ENCODE measurements at regions not wholly inside any gene's neighbourhood (a gene's known extent, or its start where the extent isn't known, plus 50 kb on each side); places are given as distances from the start of the nearest gene placed in this dataset.

DNA sequence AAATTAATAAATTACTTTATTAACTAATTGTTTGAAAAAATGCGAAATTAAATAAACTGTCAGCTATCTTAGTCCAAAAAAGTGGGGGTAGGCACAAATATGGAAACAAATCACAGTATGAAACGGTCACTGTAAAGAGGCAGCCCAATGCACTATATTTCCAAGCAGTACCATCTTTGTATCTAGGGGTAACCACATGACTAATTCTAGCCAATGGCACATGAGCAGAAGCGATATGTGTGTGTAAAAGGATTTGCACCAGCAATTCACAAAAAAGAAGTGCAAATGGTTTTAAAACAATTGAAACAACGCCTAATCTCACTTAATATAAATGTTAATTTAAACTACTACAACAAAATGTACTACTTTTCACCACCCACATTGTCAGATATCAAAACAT lies 129.5 kb upstream of the PRNP start:
- no peak for DNase-seq (ENCODE audit: low read depth)

DNA sequence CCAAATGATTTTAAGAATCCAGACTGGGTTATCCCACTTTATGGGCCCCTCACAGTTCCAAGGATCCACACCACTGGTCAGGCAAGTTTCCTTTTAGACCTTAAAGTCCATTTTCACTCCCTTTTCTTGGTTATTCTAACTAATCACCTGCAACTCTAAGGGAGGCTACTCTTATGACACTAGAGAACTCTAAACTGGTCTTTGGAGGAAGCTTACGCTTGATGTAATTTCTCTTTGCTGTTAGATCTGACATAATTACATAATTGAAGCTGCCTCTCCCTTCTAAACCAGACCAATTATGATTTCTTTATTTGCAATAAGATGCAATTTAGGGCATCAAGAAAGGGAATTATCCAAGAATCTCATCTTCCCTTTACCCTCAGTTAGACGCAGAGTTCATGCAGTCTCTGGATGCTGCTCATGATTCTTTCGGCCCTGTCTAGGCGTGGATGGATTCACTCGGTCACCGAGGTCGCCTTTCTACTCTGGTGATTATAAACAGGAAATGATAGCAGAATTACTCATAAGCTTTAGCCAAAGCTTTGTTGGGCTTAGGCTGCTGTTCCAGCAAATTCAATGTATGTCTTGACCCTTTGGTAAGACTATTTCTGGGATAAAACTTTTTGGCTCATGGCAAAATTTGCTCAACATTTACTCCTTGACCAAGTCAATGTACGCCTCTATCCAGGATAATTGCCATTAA lies 130.9 kb upstream of the PRNP start:
- peak; percentile 93 for DNase-seq (ENCODE audit: low read depth)

- no peak for DNase-seq (ENCODE audit: low read depth)
Measured at GRCh38 chr20:4554346-4554745, 131.9 kb upstream of the PRNP start.

GRCh38 chr20:4552075-4552640 lies 134.1 kb upstream of the PRNP start:
- peak; percentile 56 for DNase-seq (ENCODE audit: low read depth)

DNA sequence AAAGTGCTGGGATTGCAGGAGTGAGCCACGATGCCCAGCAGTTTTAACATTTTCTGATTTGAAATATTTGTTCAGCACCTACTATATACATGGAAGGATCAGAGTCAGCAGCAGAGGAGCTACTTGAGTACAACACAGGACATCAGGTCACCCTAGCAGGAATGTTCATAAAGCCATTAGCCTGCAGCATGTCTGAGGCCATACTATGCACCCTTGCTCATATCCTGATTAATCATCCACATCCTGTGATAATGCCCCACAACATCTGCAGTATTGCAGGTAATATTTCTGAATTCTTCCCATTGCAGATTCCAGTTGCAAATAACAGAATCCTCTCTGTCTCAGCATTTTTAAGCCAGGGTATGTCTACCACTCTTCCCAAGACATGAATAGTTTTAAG lies 135.5 kb upstream of the PRNP start:
- DNase-seq (ENCODE audit: low read depth), result peak; percentile 64

- DNase-seq (ENCODE audit: low read depth), result peak; percentile 36
Measured at GRCh38 chr20:4549711-4550259, 136.5 kb upstream of the PRNP start.

GRCh38 chr20:4548552-4548951 lies 137.7 kb upstream of the PRNP start:
- no peak for DNase-seq (ENCODE audit: low read depth)

GRCh38 chr20:4546786-4547185 lies 139.5 kb upstream of the PRNP start:
- peak; percentile 94 for DNase-seq (ENCODE audit: low read depth)

- no peak for DNase-seq (ENCODE audit: low read depth)
Measured at GRCh38 chr20:4546342-4546741, 139.9 kb upstream of the PRNP start.

GRCh38 chr20:4545526-4545925 lies 140.7 kb upstream of the PRNP start:
- DNase-seq (ENCODE audit: low read depth), result peak; percentile 59

GRCh38 chr20:4544765-4545164 lies 141.5 kb upstream of the PRNP start:
- peak; percentile 85 for DNase-seq (ENCODE audit: low read depth)

- DNase-seq (ENCODE audit: low read depth), result no peak
Measured at GRCh38 chr20:4542270-4542669, 144.0 kb upstream of the PRNP start.

- DNase-seq (ENCODE audit: low read depth), result no peak
Measured at GRCh38 chr20:4534315-4534714, 151.9 kb upstream of the PRNP start.

DNA sequence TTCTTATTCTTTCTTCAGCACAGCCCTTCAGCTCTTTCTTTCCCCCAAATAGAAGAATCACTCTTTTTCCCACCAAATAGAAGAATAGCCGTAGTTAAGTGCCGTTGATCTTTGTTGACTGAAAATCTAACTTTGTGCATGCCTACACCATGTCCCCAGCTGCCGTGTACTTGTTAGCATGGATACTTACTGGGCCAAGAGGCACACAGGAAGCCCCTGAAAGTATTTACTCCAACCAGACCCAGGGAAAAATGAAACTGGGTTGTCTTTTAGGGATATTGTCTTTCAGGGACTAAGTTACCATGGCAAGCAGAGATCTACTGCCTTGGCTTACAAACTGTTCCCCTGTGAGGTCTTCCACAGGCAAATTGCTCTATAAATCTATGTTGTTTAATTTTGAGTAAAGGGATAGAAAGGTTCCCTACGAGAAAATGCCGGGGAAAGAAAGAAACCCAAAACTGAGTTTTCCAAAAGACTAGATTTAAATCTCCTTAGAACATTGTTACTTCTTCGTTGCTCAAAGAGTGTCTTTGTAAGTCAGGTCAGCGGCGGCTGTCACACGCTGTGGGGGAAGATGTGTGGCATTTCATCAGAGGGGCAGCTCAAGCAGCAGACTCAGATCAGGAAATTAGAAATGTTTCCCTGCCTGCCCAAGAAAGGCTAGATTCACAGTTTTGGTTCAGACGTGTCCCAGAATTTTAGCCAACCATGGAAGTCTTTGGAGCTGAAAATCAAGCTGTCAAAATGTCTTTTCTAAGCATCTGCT lies 152.7 kb upstream of the PRNP start:
- no peak for DNase-seq (ENCODE audit: low read depth)

DNA sequence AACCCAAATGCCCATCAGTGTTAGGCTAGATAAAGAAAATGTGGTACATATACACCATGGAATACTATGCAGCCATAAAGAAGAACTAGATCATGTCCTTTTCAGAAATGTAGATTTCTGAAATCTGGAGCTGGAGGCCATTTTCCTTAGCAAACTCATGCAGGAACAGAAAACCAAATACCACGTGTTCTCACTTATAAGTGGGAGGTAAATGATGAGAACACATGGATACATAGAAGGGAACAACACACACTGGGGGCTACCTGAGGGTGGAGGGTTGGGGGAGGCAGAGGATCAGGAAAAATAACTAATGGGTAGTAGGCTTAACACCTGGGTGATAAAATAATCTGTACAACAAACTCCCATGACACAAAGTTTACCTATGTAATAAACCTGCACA lies 153.5 kb upstream of the PRNP start:
- DNase-seq (ENCODE audit: low read depth), result no peak

GRCh38 chr20:4524792-4525191 lies 161.5 kb upstream of the PRNP start:
- no peak for DNase-seq (ENCODE audit: low read depth)

GRCh38 chr20:4524307-4524706 lies 161.9 kb upstream of the PRNP start:
- DNase-seq (ENCODE audit: low read depth), result no peak

DNA sequence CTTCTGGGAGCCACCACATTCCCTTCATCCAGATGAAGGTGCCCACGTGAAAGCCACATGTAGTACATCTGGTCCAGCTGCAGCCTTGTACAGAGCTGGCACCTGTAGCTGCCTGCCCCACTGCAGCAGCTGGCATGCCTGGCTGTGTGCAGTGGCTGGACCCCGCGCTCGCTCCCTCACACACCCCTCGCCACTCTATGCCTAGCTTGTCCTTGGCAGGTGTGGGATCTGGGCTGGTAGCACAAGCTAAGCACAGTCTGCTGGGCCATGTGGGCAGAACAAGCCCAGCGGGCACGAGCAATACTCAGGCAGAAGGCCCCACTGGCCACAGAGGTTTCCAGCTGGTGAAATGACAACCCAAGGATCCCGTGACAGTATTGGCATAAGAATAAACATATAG lies 163.9 kb upstream of the PRNP start:
- DNase-seq (ENCODE audit: low read depth), result no peak

GRCh38 chr20:4521170-4521968 lies 164.9 kb upstream of the PRNP start:
- no peak for DNase-seq (ENCODE audit: low read depth)

- DNase-seq (ENCODE audit: low read depth), result no peak
Measured at GRCh38 chr20:4519534-4519933, 166.7 kb upstream of the PRNP start.

DNA sequence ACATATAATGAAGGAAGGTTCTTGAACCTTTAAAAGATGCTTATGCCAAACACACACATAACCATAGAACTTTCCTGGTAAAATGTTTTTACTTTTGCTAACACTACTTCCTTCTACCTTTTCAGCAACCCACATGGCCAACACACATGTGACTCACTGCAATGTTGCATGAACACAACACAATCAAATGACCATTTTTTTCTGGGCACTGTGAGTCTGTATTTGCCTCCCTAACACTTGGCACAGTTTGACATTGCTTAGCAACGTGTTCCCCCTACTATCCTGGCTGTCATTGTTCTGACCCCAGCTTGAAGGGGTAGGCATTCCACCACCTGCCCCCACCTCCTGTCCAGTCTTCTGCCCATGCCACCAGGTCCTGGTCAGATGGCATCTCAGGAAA lies 169.4 kb upstream of the PRNP start:
- DNase-seq (ENCODE audit: low read depth), result no peak

DNA sequence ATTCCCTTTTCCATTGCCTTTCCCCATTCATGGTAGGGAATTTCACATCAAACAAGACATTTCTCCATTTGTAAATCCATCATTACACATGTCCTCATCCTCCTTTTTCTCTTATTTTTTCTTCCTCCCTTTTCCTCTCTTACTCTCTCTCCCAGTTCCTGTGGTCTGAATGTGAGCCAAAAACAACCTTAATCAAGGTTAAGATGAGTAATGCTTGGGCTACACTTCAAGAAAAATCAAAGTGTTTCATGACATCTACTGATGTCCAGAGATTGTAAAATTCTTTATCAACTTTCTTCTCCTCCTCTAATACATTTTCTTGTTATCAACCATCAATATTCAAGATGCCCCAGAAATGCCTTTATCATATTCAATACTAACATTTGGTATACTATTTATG lies 172.5 kb upstream of the PRNP start:
- peak; percentile 81 for DNase-seq (ENCODE audit: low read depth)

All from EH (cell line).